HepG2 (cell line): ENCODE measurements at regions not wholly inside any gene's neighbourhood (a gene's known extent, or its start where the extent isn't known, plus 50 kb on each side); places are given as distances from the start of the nearest gene placed in this dataset.

Experiments used
- ATAC-seq: fragments of 200-7000 bp; cut with Tn5 transposase; 3 replicates; pipeline ENCODE4 v1.9.1; 2020; ENCODE audit warnings: mild to moderate bottlenecking, moderate library complexity
- BruUV-seq: library from RNA; stranded (reverse); fragments of 400-500 nt; replicated peaks from 2 replicates; lab custom pipeline; 2021; lab: Mats Ljungman, UMichigan
- CTCF ChIA-PET: fragments of 300-600 bp; formaldehyde crosslinking; extraction: SDS; loops from one replicate; lab custom pipeline; 2021; ENCODE audit warnings: low total read pairs, inconsistent platforms, low intra/inter-chr PET ratio; lab: Yijun Ruan, JAX
- POLR2A ChIA-PET: fragments of 350-600 bp; sonication (Branson Sonifier 250); formaldehyde crosslinking; loops from one replicate; lab custom pipeline; 2020; ENCODE audit warnings: antibody characterized with exemption, inconsistent platforms; lab: Yijun Ruan, JAX
- DNase-seq: peaks from one replicate; pipeline ENCODE4 v3.0.0-alpha.2; 2015; ENCODE audit warnings: low spot score
- FAIRE-seq: peaks from 3 replicates; lab custom pipeline; 2011; peaks lifted over from hg19 to GRCh38; lab: Jason Lieb, UNC
- H2AFZ ChIP-seq: one replicate; pipeline ENCODE4 v1.6.1; 2011; ENCODE audit warnings: low read length, inconsistent platforms
- H3K27ac ChIP-seq: fragments of 300-600 bp; 3 replicates; pipeline ENCODE4 v1.8.0; 2011; ENCODE audit warnings: mixed run types, mild to moderate bottlenecking, mixed read lengths, low read length, inconsistent platforms; ENCODE audit not compliant: insufficient read depth; ENCODE audit errors: extremely low read length
- H3K27me3 ChIP-seq, 2 experiments: fragments of 200-600 bp in 1 of 2; 2 replicates in 1 of 2; 3 replicates in 1 of 2; pipeline versions ENCODE4 v1.6.0 to v1.8.0; 2011; ENCODE audit warnings: low read length in 2 of 2, mild to moderate bottlenecking in 2 of 2, moderate library complexity in 2 of 2, inconsistent platforms in 1 of 2; ENCODE audit not compliant: insufficient read depth in 2 of 2, control insufficient read depth in 1 of 2
- H3K36me3 ChIP-seq, 2 experiments: fragments of 200-600 bp in 1 of 2; replicated peaks in 1 of 2; 2 replicates in 1 of 2; 3 replicates in 1 of 2; pipeline versions ENCODE4 v1.5.1 to v1.8.0; 2011; ENCODE audit warnings: low read length in 2 of 2, inconsistent platforms in 1 of 2; ENCODE audit not compliant: insufficient read depth in 2 of 2, control insufficient read depth in 1 of 2
- H3K4me1 ChIP-seq: 2 replicates; pipeline ENCODE4 v1.5.1; 2012; ENCODE audit warnings: low read length, inconsistent platforms; ENCODE audit not compliant: insufficient read depth
- H3K4me2 ChIP-seq: 2 replicates; pipeline ENCODE4 v1.6.0; 2011; ENCODE audit warnings: low read depth, low read length, inconsistent platforms
- H3K4me3 ChIP-seq, 3 experiments: fragments of 200-600 bp in 1 of 3; sonication (generic), shearing (Covaris generic) in 1 of 3; replicated peaks in 1 of 3; 2 replicates each; pipeline ENCODE4 v1.5.1; 2011 to 2016; ENCODE audit warnings: low read length in 3 of 3, inconsistent platforms in 2 of 3, low read depth in 2 of 3, mild to moderate bottlenecking in 2 of 3, control low read depth in 1 of 3, mixed read lengths in 1 of 3; ENCODE audit not compliant: insufficient read depth in 1 of 3
- H3K79me2 ChIP-seq: one replicate; pipeline ENCODE4 v1.6.1; 2011; ENCODE audit warnings: low read length, inconsistent platforms; ENCODE audit not compliant: insufficient read depth
- H3K9ac ChIP-seq: 2 replicates; pipeline ENCODE4 v1.6.0; 2011; ENCODE audit warnings: mild to moderate bottlenecking, low read depth, low read length, inconsistent platforms; ENCODE audit not compliant: insufficient read depth
- H3K9me3 ChIP-seq: 2 replicates; pipeline ENCODE4 v1.5.1; 2012; ENCODE audit warnings: mild to moderate bottlenecking, low read length
- H4K20me1 ChIP-seq: 2 replicates; pipeline ENCODE4 v1.6.0; 2011; ENCODE audit warnings: inconsistent platforms, mild to moderate bottlenecking, low read length, moderate library complexity; ENCODE audit not compliant: insufficient read depth
- AGO1 ChIP-seq: fragments of 200-400 bp; formaldehyde crosslinking; IDR thresholded peaks from 2 replicates; pipeline ENCODE4 v1.6.1; 2017; ENCODE audit warnings: mild to moderate bottlenecking, low read depth, low read length, moderate library complexity; ENCODE audit not compliant: poor library complexity, severe bottlenecking
- KLF16 ChIP-seq, 2 experiments: sonication (generic) in 1 of 2; formaldehyde crosslinking in 1 of 2; IDR thresholded peaks; 2 replicates each; pipeline versions ENCODE4 v1.6.1 to v1.8.0; 2016 to 2023; ENCODE audit warnings: missing genetic modification reagents in 2 of 2, missing compliant biosample characterization in 1 of 2
- KMT2A ChIP-seq: sonication (generic); formaldehyde crosslinking; IDR thresholded peaks from 2 replicates; pipeline ENCODE4 v1.4.0; 2020; ENCODE audit warnings: missing genetic modification reagents
- RARA ChIP-seq: IDR thresholded peaks from 2 replicates; pipeline ENCODE4 v1.6.1; 2016; ENCODE audit warnings: missing genetic modification reagents, missing compliant biosample characterization
- SSRP1 ChIP-seq: IDR thresholded peaks from 2 replicates; pipeline ENCODE4 v1.6.1; 2016; ENCODE audit warnings: control low read depth
- ZFP62 ChIP-seq: sonication (generic); formaldehyde crosslinking; IDR thresholded peaks from 2 replicates; pipeline ENCODE4 v1.4.0; 2020; ENCODE audit warnings: missing genetic modification reagents
- ZFP90 ChIP-seq: sonication (generic); formaldehyde crosslinking; IDR thresholded peaks from 2 replicates; pipeline ENCODE4 v1.8.0; 2022; ENCODE audit warnings: missing genetic modification reagents, mild to moderate bottlenecking, inconsistent platforms, borderline replicate concordance
- ZNF382 ChIP-seq: sonication (generic); formaldehyde crosslinking; IDR thresholded peaks from 2 replicates; pipeline ENCODE4 v1.5.0; 2020; ENCODE audit warnings: missing genetic modification reagents, mild to moderate bottlenecking, borderline replicate concordance
- ZNF83 ChIP-seq: sonication (generic); formaldehyde crosslinking; IDR thresholded peaks from 2 replicates; pipeline ENCODE4 v1.4.0; 2020; ENCODE audit warnings: missing genetic modification reagents, mild to moderate bottlenecking, borderline replicate concordance
- WGBS: methylation state at CpG from one replicate; pipeline ENCODE4 v1.1.6; 2017; ENCODE audit warnings: low lambda C conversion rate; 5-methylcytosine and 5-hydroxymethylcytosine counted together
- in situ Hi-C: cut with HindIII; loops from 2 replicates; pipeline ENCODE4 v1.10.0; 2017; ENCODE audit warnings: low pct_unique_long_range_greater_than_20kb; ENCODE audit not compliant: extremely low pct_ligation_motif_present
- intact Hi-C: fragments of 100-400 bp; cut with micrococcal nuclease; formaldehyde crosslinking; loops from one replicate; pipeline ENCODE4 v1.10.0; 2022; ENCODE audit not compliant: unreplicated experiment
- TF ChIP-seq, protein P1 (sequence below): sonication (generic); formaldehyde crosslinking; IDR thresholded peaks from 2 replicates; pipeline ENCODE4 v1.5.0; 2020; ENCODE audit warnings: mild to moderate bottlenecking, missing genetic modification reagents
- TF ChIP-seq, protein P2 (sequence below): IDR thresholded peaks from 2 replicates; pipeline ENCODE4 v1.6.1; 2016; ENCODE audit warnings: mild to moderate bottlenecking, missing biosample characterization, missing genetic modification reagents
- TF ChIP-seq, protein P3 (sequence below): sonication (generic); formaldehyde crosslinking; IDR thresholded peaks from 2 replicates; pipeline ENCODE4 v1.4.0; 2020; ENCODE audit warnings: mild to moderate bottlenecking, missing genetic modification reagents

GRCh38 chr5:3428334-3428733, 167.3 kb upstream of the IRX1 start:
- no peaks in the 10 kb centered on the region for H3K27me3 ChIP-seq
- intact Hi-C loops (no loop called here), in situ Hi-C loops (no loop called here)
- no peak overlapping the region for H3K4me2 ChIP-seq
- 0 out of 2 replicates have a peak, but pooled peaks cover 3% of the 10 kb centered on the region for H3K9me3 ChIP-seq
- H3K9ac ChIP-seq: no peak overlapping the region
- no peaks in the 10 kb centered on the region for H3K36me3 ChIP-seq
- ChIA-PET POLR2A (no interaction called here), CTCF (no interaction called here)
- H3K79me2 ChIP-seq: no peaks in the 10 kb centered on the region
- no peak overlapping the region for H2AFZ ChIP-seq
- ATAC-seq (no peak), FAIRE-seq (no peak), DNase-seq (no peak)
- TF ChIP-seq, protein P1, sequence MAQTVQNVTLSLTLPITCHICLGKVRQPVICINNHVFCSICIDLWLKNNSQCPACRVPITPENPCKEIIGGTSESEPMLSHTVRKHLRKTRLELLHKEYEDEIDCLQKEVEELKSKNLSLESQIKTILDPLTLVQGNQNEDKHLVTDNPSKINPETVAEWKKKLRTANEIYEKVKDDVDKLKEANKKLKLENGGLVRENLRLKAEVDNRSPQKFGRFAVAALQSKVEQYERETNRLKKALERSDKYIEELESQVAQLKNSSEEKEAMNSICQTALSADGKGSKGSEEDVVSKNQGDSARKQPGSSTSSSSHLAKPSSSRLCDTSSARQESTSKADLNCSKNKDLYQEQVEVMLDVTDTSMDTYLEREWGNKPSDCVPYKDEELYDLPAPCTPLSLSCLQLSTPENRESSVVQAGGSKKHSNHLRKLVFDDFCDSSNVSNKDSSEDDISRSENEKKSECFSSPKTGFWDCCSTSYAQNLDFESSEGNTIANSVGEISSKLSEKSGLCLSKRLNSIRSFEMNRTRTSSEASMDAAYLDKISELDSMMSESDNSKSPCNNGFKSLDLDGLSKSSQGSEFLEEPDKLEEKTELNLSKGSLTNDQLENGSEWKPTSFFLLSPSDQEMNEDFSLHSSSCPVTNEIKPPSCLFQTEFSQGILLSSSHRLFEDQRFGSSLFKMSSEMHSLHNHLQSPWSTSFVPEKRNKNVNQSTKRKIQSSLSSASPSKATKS (CRISPR knock-in tag): no peak
- TF ChIP-seq KMT2A (CRISPR knock-in tag) (no peak), AGO1 (no peak), ZFP90 (CRISPR knock-in tag) (no peak), RARA (CRISPR knock-in tag) (no peak), ZFP62 (CRISPR knock-in tag) (no peak), ZNF382 (CRISPR knock-in tag) (no peak), KLF16 (CRISPR knock-in tag; IDR thresholded peaks at IDR 0.05) (no peak), ZNF83 (CRISPR knock-in tag) (no peak), SSRP1 (CRISPR knock-in tag) (no peak)
- TF ChIP-seq, protein P2, sequence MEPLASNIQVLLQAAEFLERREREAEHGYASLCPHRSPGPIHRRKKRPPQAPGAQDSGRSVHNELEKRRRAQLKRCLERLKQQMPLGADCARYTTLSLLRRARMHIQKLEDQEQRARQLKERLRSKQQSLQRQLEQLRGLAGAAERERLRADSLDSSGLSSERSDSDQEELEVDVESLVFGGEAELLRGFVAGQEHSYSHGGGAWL (CRISPR knock-in tag): no peak
- TF ChIP-seq, protein P3, sequence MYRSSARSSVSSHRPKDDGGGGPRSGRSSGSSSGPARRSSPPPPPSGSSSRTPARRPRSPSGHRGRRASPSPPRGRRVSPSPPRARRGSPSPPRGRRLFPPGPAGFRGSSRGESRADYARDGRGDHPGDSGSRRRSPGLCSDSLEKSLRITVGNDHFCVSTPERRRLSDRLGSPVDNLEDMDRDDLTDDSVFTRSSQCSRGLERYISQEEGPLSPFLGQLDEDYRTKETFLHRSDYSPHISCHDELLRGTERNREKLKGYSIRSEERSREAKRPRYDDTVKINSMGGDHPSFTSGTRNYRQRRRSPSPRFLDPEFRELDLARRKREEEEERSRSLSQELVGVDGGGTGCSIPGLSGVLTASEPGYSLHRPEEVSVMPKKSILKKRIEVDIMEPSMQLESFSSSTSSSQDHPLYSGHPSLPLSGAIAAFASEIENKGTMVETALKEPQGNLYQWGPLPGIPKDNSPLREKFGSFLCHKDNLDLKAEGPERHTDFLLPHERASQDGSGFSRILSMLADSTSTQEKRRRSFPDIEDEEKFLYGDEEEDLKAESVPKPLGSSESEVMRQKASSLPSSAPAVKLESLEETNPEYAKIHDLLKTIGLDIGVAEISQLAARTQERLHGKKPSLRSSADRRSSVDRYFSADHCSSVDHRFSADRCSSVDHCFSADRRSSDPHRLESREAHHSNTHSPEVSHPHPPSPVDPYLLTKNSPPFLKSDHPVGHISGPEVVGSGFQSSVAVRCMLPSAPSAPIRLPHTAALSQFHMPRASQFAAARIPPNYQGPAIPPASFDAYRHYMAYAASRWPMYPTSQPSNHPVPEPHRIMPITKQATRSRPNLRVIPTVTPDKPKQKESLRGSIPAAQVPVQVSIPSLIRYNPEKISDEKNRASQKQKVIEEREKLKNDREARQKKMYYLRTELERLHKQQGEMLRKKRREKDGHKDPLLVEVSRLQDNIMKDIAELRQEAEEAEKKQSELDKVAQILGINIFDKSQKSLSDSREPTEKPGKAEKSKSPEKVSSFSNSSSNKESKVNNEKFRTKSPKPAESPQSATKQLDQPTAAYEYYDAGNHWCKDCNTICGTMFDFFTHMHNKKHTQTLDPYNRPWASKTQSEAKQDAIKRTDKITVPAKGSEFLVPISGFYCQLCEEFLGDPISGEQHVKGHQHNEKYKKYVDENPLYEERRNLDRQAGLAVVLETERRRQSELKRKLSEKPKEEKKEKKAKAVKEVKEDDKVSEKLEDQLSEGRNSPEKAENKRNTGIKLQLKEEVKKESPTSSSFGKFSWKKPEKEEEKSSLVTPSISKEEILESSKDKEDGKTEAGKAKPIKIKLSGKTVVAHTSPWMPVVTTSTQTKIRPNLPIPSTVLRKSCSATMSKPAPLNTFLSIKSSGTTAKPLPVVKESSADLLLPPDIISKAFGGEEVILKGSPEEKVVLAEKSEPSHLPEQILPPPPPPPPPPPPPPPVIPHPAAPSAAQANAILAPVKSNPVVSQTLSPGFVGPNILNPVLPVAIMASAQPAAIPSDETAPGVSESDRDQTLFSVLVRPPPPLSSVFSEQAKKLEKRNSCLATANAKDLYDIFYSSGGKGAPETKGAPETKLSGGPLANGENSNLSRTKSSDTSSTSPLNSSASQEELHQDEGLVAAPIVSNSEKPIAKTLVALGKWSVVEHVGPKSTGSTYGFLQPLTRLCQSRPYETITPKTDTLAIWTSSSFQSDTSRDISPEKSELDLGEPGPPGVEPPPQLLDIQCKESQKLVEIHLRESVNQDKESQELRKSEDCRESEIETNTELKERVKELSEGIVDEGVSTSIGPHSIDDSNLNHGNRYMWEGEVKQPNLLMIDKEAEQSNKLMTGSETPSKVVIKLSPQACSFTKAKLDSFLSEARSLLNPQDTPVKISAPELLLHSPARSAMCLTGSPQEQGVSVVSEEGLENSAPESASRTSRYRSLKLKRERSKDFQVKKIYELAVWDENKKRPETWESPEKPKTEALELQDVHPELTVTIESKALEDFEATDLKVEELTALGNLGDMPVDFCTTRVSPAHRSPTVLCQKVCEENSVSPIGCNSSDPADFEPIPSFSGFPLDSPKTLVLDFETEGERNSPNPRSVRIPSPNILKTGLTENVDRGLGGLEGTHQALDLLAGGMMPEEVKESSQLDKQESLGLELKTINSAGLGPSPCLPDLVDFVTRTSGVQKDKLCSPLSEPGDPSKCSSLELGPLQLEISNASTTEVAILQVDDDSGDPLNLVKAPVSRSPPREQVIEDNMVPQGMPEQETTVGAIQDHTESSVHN (CRISPR knock-in tag): no peak
- no peak overlapping the region for H3K27ac ChIP-seq
- 55% methylated on average over 13 of the region's 15 CpGs for WGBS
- H3K4me3 ChIP-seq: no peak overlapping the region
- no peaks in the 10 kb centered on the region for H4K20me1 ChIP-seq
- no peaks in the 10 kb centered on the region for H3K4me1 ChIP-seq
- no TSS peak for BruUV-seq
